ENCODE measurements at regions not wholly inside any gene's neighbourhood (a gene's known extent, or its start where the extent isn't known, plus 50 kb on each side); places are given as distances from the start of the nearest gene placed in this dataset.

DNA sequence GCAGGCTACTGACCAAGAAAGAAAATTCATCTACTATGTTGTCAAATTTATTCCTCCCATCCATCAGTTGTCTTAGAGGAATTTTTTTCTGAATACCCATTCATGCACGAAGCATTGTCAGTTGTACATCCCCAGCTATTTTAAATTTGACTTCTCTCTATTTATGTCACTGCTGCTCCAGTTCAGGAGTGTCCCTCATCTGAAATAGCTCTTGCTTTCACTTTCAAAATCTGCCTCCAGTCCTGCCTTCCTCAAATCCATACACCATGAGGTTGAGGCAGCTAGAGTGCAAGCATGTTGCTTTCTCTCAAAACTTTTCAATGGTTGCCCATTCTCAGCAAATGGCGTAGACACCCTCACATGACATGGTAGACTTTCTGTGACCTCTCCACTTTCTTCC is 335.4 kb upstream of the CDH2 start:
- H3K9me3 Mint-ChIP-seq = peaks cover 27% of the 10 kb centered on the region
- no peak overlapping the region for H3K4me3 Mint-ChIP-seq
- no peaks in the 10 kb centered on the region for H3K27me3 Mint-ChIP-seq
- no peak overlapping the region for H3K27ac Mint-ChIP-seq
- no peaks in the 10 kb centered on the region for H3K36me3 Mint-ChIP-seq (ENCODE audit: low read depth)
- H3K4me1 Mint-ChIP-seq = no peaks in the 10 kb centered on the region
- ATAC-seq (replicated peaks) = no peak

DNA sequence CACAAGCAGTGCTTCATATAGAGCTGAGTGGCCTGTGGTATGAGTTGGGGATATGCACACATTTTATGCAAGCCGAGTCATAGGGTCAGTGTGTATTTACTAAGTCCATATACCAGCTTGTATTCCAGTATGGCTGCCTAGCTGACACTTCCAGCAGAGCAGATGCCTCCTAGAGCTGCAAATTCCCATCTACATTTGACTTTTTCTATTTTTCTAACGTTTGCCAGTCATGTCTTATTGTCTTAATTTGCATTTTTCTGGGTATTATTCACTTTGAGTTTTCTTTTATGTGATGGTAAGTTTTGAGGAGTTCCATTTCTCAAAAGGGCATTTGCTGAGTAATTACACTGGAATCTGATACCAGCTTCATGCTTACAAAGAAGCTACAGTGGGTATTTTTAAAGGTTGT is 334.5 kb upstream of the CDH2 start:
- H3K4me3 Mint-ChIP-seq = no peak overlapping the region

DNA sequence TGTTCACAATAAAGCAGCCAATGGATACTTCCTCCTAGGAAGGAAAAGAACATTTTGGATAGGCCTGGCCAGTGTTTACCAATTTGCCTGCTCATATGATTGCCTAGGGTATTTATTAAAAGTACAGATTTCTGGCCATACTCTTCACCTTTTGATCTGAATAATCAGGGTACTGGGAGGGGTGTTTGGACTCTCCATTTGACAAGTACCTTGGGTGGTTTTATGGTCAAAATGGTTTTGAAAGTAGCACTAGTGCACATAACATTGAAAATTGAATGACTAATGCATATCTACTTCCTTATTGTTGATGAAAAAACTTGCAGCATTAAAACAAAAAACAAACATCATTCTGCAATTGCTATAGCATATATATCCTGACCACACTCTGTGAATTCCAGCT is 333.3 kb upstream of the CDH2 start:
- H3K4me1 Mint-ChIP-seq = no peaks in the 10 kb centered on the region
- H3K4me3 Mint-ChIP-seq = no peak overlapping the region
- ATAC-seq (replicated peaks) = no peak
- H3K36me3 Mint-ChIP-seq (ENCODE audit: low read depth) = no peaks in the 10 kb centered on the region
- peaks cover 28% of the 10 kb centered on the region for H3K9me3 Mint-ChIP-seq
- no peak overlapping the region for H3K27ac Mint-ChIP-seq
- no peaks in the 10 kb centered on the region for H3K27me3 Mint-ChIP-seq

More for the DNA sequence above, 334.5 kb upstream of the CDH2 start:
- no peaks in the 10 kb centered on the region for H3K4me1 Mint-ChIP-seq
- no peaks in the 10 kb centered on the region for H3K27me3 Mint-ChIP-seq
- no peak overlapping the region for H3K27ac Mint-ChIP-seq
- no peaks in the 10 kb centered on the region for H3K36me3 Mint-ChIP-seq (ENCODE audit: low read depth)
- peaks cover 28% of the 10 kb centered on the region for H3K9me3 Mint-ChIP-seq
- ATAC-seq (replicated peaks) = no peak

DNA sequence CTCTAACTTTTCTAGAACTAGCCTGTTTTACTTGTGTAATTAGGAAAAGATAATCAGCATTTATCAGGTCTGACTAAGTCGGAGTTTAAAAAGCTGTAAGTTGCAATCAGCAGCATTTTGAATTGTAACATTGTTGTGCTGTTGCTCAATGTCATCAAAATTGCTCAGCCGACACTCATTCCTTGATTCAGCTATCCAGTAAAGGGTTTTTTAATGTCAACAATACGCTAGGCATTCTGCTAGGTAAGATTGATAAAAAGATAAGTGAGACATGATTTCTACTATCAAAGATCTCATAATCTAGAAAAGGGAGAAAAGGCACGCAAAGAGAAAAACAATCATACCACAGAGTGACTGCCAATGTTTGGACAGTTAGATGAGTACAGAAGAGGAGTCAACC is 327.1 kb upstream of the CDH2 start:
- H3K4me3 Mint-ChIP-seq = no peak overlapping the region
- no peaks in the 10 kb centered on the region for H3K27me3 Mint-ChIP-seq
- no peaks in the 10 kb centered on the region for H3K36me3 Mint-ChIP-seq (ENCODE audit: low read depth)
- no peak for ATAC-seq (replicated peaks)
- no peak overlapping the region for H3K27ac Mint-ChIP-seq
- H3K4me1 Mint-ChIP-seq = no peaks in the 10 kb centered on the region
- peaks cover 13% of the 10 kb centered on the region for H3K9me3 Mint-ChIP-seq

DNA sequence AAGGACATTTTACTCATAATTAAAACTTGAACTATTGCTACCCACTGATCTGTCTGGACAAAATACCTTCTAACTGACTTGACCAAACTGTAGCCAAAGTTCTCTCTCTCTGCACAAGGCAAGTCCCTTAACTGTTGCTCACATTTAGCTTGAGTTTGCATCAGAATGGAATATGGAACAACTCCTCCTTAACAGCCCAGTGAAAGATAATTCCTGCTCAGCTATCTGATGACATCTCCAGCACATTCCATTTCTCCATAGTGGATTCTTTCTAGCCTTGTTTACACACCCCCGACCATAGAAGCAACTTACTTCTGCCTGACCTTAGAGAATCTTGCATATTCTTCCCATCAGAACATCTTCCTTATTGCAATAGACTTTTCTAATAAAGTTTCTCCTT is 317.2 kb upstream of the CDH2 start:
- Mint-ChIP-seq H3K36me3 (ENCODE audit: low read depth) (no peaks in the 10 kb centered on the region), H3K9me3 (peaks cover 10% of the 10 kb centered on the region), H3K4me1 (no peaks in the 10 kb centered on the region), H3K27ac (no peak overlapping the region), H3K27me3 (no peaks in the 10 kb centered on the region), H3K4me3 (no peak overlapping the region)
- ATAC-seq (replicated peaks) = no peak

GRCh38 chr18:28485918-28486317 is 309.0 kb upstream of the CDH2 start:
- Mint-ChIP-seq H3K9me3 (peaks cover 19% of the 10 kb centered on the region), H3K27ac (no peak overlapping the region), H3K4me1 (no peaks in the 10 kb centered on the region), H3K36me3 (ENCODE audit: low read depth) (no peaks in the 10 kb centered on the region), H3K27me3 (no peaks in the 10 kb centered on the region), H3K4me3 (no peak overlapping the region)
- no peak for ATAC-seq (replicated peaks)

- no peak overlapping the region for H3K27ac Mint-ChIP-seq
- no peaks in the 10 kb centered on the region for H3K4me1 Mint-ChIP-seq
- no peak overlapping the region for H3K4me3 Mint-ChIP-seq
- peaks cover 19% of the 10 kb centered on the region for H3K9me3 Mint-ChIP-seq
- no peak for ATAC-seq (replicated peaks)
- no peaks in the 10 kb centered on the region for H3K36me3 Mint-ChIP-seq (ENCODE audit: low read depth)
- H3K27me3 Mint-ChIP-seq = no peaks in the 10 kb centered on the region
Observed at GRCh38 chr18:28485210-28485801, 308.4 kb upstream of the CDH2 start.

DNA sequence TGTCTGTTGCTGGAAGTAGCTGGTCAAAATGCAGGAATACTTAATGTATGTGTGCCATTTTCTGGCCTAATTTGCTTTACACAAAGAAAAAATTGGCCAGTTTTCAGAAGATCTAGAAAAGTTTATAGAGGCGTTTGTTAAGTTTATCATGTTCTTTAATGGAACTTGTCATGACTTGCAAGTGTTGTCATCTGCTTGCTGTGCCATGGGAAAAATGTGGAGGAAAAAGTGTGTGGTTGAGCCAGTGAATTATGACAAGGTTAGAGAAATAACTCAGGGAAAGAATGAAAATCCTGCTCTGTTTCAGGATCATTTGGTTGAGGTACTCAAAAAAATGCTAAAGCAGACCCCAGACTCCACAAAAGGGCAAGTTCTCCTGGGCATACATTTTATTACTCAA is 301.6 kb upstream of the CDH2 start:
- no peaks in the 10 kb centered on the region for H3K4me1 Mint-ChIP-seq
- no peak overlapping the region for H3K27ac Mint-ChIP-seq
- H3K9me3 Mint-ChIP-seq = peaks cover 11% of the 10 kb centered on the region
- H3K4me3 Mint-ChIP-seq = no peak overlapping the region
- ATAC-seq (replicated peaks) = no peak
- H3K27me3 Mint-ChIP-seq = no peaks in the 10 kb centered on the region
- H3K36me3 Mint-ChIP-seq (ENCODE audit: low read depth) = no peaks in the 10 kb centered on the region

GRCh38 chr18:28476302-28476701 is 299.4 kb upstream of the CDH2 start:
- Mint-ChIP-seq H3K27ac (no peak overlapping the region), H3K27me3 (no peaks in the 10 kb centered on the region), H3K36me3 (ENCODE audit: low read depth) (no peaks in the 10 kb centered on the region), H3K4me3 (no peak overlapping the region), H3K9me3 (peaks cover 12% of the 10 kb centered on the region), H3K4me1 (no peaks in the 10 kb centered on the region)
- ATAC-seq (replicated peaks) = no peak

DNA sequence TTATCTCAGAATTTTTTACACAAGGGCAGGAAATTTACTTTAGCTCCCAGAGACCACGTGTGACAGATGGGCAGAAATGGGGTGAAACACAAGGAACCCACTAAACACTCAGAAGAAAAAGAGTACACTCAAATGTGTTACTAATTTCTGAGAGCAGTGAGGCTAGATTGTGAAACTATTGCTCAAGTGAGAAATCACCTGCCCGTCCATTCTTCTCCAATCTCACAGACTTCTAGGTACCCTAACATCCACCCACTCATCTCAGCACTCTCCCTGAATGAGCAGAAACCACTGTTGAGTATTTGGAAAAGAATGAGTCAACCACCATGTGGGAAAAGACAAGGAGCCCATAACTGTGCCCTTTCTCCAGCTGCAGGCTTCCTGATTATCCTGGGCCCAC is 293.0 kb upstream of the CDH2 start:
- no peak for ATAC-seq (replicated peaks)
- no peak overlapping the region for H3K27ac Mint-ChIP-seq
- no peaks in the 10 kb centered on the region for H3K27me3 Mint-ChIP-seq
- no peak overlapping the region for H3K4me3 Mint-ChIP-seq
- H3K36me3 Mint-ChIP-seq (ENCODE audit: low read depth) = no peaks in the 10 kb centered on the region
- no peaks in the 10 kb centered on the region for H3K4me1 Mint-ChIP-seq
- peaks cover 18% of the 10 kb centered on the region for H3K9me3 Mint-ChIP-seq

- no peaks in the 10 kb centered on the region for H3K36me3 Mint-ChIP-seq (ENCODE audit: low read depth)
- no peaks in the 10 kb centered on the region for H3K27me3 Mint-ChIP-seq
- no peak overlapping the region for H3K4me3 Mint-ChIP-seq
- no peaks in the 10 kb centered on the region for H3K4me1 Mint-ChIP-seq
- ATAC-seq (replicated peaks) = no peak
- peaks cover 18% of the 10 kb centered on the region for H3K9me3 Mint-ChIP-seq
- no peak overlapping the region for H3K27ac Mint-ChIP-seq
Observed at GRCh38 chr18:28468901-28469300, 292.0 kb upstream of the CDH2 start.

DNA sequence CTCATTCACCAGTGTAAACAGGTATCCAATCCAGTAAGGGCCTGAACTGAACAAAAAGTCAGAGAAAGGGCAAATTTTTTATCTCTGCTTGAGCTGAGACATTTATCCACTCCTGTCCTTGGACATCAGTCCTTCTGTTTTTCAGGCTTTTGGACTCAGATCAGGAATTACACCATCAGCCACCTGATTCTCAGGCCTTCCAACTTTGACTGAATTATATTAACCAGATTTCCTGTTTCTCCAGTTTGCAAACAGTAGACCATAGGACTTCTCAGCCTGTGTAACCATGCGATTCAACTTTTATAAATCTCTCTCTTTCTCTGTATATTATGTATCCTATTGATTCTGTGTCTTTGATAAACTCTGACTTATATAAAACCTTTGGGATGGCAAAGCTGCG is 289.3 kb upstream of the CDH2 start:
- H3K27me3 Mint-ChIP-seq = no peaks in the 10 kb centered on the region
- H3K27ac Mint-ChIP-seq = no peak overlapping the region
- peaks cover 19% of the 10 kb centered on the region for H3K9me3 Mint-ChIP-seq
- no peak for ATAC-seq (replicated peaks)
- no peak overlapping the region for H3K4me3 Mint-ChIP-seq
- no peaks in the 10 kb centered on the region for H3K36me3 Mint-ChIP-seq (ENCODE audit: low read depth)
- no peaks in the 10 kb centered on the region for H3K4me1 Mint-ChIP-seq

DNA sequence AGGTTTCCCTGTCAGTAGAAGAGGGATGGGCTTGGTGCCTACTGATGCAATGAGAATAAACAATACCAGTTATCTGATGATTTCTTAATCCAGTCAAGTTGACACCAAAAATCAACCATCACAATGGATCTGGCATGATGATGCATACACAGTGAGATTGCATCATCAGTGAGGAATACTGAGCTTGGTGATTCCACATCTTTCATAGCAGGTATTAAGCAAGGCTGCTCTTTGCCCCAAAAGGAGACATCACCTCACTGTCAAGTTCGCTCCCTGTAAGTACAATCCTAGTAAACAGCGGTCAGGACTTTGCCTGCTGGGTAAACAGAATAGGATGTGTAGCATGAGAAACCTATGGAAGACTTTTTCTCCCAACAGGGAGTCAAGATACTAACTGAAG is 282.7 kb upstream of the CDH2 start:
- no peak overlapping the region for H3K4me3 Mint-ChIP-seq
- peaks cover 12% of the 10 kb centered on the region for H3K9me3 Mint-ChIP-seq
- no peaks in the 10 kb centered on the region for H3K4me1 Mint-ChIP-seq
- ATAC-seq (replicated peaks) = no peak
- no peaks in the 10 kb centered on the region for H3K36me3 Mint-ChIP-seq (ENCODE audit: low read depth)
- no peaks in the 10 kb centered on the region for H3K27me3 Mint-ChIP-seq
- no peak overlapping the region for H3K27ac Mint-ChIP-seq

DNA sequence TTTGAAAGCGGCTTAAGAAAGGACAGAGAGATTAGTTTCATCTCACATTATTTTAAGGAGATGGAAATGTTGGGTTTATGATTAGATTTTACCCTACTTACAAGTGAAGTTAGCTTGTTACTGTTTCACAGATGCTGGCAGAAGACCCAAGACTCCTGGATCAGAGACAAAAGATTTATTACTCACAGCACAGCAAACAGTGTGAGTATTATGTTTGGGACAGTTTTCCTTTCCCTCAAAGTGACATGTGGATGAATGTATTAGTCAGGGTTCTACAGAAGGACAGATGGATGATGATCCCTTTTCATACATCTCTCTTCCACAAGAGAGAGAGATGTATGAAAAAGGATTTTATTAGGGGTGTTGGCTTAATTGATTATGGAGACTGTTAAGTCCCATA is 281.8 kb upstream of the CDH2 start:
- Mint-ChIP-seq H3K4me3 (no peak overlapping the region), H3K9me3 (peaks cover 12% of the 10 kb centered on the region), H3K27ac (no peak overlapping the region), H3K36me3 (ENCODE audit: low read depth) (no peaks in the 10 kb centered on the region), H3K4me1 (no peaks in the 10 kb centered on the region), H3K27me3 (no peaks in the 10 kb centered on the region)
- no peak for ATAC-seq (replicated peaks)

DNA sequence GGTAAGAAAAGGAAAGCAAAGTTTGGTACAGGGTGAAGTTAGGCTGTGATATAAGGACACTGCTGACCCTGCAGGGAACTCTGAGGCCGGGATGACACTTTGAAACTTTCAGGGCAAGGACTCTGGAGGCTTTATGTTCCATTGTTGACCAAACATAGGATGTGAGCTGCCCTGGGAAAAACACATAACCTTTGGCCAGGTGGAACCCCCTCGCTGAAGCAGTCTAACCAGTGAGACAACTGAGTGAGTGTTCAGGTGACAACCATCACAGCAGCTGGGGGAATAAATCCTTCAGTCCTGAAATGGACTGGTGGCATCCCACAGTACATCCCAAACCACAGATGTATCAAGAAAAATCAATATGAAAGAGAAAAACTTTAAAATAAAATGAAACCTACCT is 280.9 kb upstream of the CDH2 start:
- ATAC-seq (replicated peaks) = no peak
- Mint-ChIP-seq H3K9me3 (peaks cover 8% of the 10 kb centered on the region), H3K27ac (no peak overlapping the region), H3K4me3 (no peak overlapping the region), H3K27me3 (no peaks in the 10 kb centered on the region), H3K4me1 (no peaks in the 10 kb centered on the region), H3K36me3 (ENCODE audit: low read depth) (no peaks in the 10 kb centered on the region)

GRCh38 chr18:28455971-28456370 is 279.0 kb upstream of the CDH2 start:
- peaks cover 10% of the 10 kb centered on the region for H3K9me3 Mint-ChIP-seq
- H3K36me3 Mint-ChIP-seq (ENCODE audit: low read depth) = no peaks in the 10 kb centered on the region
- ATAC-seq (replicated peaks) = no peak
- H3K27ac Mint-ChIP-seq = no peak overlapping the region
- no peaks in the 10 kb centered on the region for H3K4me1 Mint-ChIP-seq
- H3K27me3 Mint-ChIP-seq = no peaks in the 10 kb centered on the region
- no peak overlapping the region for H3K4me3 Mint-ChIP-seq

All from activated T-helper 17 cell treated with anti-CD3 and anti-CD28 coated beads, Interleukin-2, amount 50 U/mL, for 72 hours (primary cell).